GM18873 (cell line): ENCODE measurements at regions not wholly inside any gene's neighbourhood (a gene's known extent, or its start where the extent isn't known, plus 50 kb on each side); places are given as distances from the start of the nearest gene placed in this dataset.
"Not testable (repeated sequence)": the region's sequence is repeated elsewhere in the genome, so short reads cannot be mapped to it uniquely, and the experiment has no call there.

Experiments used
- ATAC-seq: cut with Tn5 transposase; IDR thresholded peaks from one replicate; pipeline ENCODE4 v1.9.1; 2021; ENCODE audit warnings: mild to moderate bottlenecking, moderate library complexity, moderate number of reproducible peaks; ENCODE audit not compliant: unreplicated experiment, low FRiP score

DNA sequence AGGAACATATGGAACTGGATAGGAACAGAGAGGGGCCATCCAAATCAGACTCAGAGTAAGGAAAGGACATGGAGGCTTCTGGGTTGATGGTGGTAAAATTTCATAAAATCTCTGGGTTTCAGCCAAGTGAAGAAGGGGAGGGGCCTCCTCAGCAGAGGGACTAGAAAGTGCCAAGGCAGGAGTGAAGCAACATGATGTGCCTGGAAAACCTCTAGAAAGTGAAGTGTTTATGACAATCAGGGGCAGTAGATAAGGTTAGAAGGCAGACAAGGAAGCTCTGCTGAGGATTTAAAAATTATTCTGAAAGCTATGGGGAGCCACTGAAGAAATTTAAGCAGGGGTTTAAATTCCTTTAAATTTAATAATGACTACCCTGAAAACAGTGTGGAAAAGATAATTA, 126.0 kb upstream of the TENT5A start:
- no peak for ATAC-seq

DNA sequence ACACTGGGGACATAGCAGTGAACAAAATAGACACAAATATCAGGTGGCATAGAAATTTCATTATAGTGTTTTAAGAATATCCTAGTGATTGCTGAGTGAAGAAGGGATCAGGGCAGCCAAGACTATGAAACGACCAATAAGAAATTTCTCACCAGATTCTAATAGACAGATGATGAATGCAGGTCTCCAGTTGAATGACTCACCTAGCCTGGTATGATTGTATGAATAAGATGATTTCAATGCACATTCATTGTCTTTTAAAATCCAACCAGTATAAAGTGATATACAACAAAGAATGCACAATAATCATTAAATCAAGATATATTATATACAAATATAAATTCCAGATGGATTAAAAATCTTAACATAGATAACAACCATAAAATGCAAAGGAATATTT, 124.5 kb upstream of the TENT5A start:
- ATAC-seq, result no peak

DNA sequence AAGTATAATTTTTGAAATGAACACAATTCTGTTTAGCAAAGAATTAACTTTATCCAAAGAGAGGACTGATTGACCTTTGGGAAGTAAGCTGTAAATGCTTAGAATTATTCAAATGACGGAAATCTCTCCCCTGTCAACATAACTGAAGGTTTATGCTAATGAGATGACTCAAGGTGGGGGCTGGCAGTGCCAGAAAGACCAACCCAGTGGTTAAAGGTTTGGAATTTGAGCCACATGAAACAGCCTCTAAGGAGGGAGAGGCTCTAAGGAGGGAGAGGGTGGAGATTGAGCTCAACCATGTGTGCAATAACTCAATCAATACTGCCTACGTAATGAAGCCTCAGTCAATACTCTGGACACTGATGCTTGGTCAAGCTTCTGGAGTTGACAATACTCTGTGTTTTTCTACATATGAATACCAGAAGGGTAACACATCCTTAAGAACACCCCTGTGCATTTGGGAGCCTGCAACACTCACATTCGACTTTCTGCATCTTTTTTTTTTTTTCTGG, 123.4 kb upstream of the TENT5A start:
- ATAC-seq, result no peak

DNA sequence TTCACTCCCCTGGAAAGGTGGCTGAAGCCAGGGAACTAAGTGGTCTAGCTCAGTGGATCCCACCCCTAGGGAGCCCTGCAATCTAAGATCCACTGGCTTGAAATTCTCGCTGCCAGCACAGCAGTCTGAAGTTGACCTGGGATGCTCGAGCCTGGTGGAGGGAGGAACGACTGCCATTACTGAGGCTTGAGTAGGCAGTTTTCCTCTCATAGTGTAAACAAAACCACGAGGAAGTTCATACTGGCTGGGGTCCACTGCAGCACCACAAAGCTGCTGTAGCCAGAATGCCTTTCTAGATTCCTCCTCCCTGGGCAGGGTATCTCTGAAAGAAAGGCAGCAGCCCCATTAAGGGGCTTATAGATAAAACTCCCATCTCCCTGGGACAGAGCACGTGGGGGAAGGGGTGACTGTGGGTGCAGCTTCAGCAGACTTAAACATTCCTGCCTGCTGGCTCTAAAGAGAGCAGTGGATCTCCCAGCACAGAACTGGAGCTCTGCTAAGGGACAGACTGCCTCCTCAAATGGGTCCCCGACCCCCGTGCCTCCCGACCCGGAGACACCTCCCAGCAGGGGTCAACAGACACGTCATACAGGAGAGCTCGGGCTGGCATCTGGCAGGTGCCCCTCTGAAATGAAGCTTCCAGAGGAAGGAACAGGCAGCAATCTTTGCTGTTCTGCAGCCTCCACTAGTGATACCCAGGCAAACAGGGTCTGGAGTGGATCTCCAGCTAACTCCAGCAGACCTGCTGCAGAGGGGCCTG, 117.4 kb upstream of the TENT5A start:
- ATAC-seq, result not testable (repeated sequence)

DNA sequence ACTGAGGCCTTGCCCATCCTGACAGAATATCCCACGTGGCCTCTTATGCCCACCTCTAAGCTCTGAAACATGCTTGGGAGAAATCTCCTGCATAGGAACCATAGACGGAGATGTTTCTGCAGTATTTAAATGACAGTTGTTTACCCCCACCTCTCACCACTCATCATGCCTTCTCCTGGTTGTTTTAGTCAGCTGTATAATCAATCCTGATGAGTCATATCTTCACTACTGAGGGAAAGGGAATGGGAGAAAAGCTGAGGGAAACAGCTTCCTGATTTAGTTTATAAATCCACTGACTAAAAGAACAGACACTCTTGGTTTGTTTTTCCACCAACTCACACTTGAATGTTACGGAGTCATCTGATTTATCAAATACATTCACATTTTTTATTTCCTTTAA, 113.2 kb upstream of the TENT5A start:
- no peak for ATAC-seq

DNA sequence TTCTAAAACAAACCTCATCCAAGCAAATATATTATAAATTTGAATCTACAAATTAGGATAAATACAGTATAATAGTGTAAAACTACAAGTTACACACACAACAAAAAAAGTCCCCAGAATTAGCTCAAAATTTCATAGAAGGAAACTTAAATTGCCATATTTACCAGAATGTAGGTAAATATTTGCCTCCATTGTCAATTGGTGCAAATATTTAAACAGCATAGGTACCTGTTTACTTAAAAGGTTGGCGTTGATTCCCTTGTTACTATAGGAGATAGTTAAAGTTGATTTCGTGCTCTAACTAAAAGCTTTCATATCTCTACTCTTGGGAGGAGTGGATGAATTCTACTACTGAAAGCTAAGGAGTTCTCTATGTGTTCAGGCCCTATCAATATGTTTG, 111.6 kb upstream of the TENT5A start:
- no peak for ATAC-seq

DNA sequence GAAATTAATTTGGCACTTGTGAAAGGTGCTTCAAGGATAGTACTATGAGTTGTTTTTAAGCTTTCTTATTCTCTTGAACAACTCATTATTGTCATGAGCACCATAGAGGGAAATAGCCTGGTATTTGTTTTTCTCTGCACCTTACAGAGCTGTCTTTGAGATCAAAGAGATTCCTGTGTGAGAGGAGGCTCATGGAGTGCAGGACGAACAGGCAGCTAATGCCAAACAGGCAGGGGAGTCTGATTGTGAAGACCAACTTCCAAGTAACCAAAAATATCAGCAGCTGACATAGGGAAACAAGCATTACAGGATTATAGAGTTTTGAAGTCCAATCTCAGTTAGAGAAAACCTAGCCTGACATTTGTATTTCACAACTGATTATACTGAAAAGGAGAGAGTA, 110.6 kb upstream of the TENT5A start:
- ATAC-seq, result no peak

DNA sequence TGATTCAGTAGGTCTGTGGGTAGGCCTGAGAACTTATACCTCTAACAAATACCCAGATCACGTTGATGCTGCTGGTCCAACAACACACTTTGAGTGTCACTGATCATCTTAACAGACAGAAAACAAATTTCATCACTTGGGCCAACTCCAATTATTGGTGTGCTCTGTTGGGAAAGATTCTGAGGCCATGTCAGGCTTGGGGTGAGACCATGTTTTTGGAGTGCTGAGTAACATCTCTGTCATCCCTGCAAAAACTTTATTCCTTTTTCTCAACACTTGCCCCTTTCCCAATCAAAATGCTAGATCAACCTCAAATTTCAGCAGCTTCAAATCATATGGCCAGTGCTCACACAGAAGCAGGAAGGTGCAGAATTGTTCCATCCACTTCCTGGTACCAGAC, 108.8 kb upstream of the TENT5A start:
- ATAC-seq, result no peak

DNA sequence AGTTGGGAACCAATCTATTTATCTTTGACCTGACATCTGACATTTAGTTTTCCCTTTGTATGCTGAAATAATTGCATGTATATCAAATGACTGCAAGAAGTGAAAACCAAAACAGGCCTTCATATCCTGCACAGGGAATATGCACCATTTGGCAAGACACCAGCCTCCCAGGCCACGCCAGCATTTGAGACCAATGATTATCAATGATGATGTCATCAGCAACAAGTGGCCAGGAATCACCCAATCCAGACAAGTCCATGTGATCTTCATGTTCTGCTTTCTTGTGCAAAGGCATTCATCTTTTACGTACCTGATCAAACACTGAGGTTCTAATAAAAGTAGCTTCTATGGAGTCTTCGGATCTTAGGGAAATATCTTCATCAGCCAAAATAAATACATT, 107.4 kb upstream of the TENT5A start:
- no peak for ATAC-seq

DNA sequence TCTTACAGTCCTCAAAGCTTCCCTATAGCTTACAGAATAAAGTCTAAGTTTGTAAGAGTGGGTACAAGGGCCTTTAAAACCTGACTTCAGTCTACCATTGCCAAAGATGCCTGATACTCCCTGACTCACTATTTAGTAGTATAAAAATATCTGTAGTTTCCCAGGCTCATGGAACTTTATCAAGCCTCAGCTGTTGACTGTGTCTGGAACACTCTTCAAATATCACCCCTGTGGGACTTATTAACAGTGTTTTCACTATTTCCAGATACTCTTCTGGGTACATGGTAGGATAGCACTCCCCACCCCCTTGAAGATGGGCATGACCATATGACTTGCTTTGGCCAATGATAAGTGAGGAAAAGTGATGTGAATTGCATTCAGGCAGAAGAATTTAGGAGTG, 105.3 kb upstream of the TENT5A start:
- no peak for ATAC-seq

DNA sequence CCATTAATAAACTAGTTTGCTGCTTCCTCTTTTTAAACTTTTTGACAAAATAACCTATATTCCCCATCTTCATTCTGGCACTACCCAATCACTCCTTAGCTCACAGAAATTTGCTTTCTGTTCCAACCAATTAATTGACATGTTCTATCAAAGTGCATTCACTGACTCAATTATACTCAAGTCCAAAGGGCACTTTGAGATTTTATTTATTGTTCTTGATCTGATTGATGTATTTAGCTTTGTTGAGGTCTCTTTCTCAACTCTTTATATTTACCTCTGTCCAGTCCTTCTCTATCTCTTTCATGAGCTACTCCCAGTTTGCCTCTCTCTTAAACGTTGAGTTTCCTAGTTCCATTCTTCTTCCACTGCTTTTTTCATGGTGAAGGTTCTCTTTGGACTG, 104.4 kb upstream of the TENT5A start:
- no peak for ATAC-seq

DNA sequence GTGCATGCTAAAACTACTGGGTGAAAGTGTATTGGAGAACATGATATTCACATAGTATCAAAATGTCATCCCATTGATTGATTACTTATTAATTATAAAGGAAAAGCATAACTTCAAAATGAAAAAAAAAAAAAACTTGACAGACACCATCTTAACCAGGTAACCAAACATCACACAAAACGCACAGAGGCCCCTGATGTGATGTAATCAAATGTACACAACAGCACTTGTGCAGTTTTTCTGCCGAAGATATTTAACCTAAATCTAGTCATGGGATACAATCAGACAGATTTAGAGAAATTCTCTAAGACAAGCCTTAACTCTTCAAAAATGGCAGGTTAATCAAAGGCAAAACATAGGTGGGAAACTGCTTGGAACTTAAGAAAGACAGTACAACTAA, 102.0 kb upstream of the TENT5A start:
- ATAC-seq, result no peak

DNA sequence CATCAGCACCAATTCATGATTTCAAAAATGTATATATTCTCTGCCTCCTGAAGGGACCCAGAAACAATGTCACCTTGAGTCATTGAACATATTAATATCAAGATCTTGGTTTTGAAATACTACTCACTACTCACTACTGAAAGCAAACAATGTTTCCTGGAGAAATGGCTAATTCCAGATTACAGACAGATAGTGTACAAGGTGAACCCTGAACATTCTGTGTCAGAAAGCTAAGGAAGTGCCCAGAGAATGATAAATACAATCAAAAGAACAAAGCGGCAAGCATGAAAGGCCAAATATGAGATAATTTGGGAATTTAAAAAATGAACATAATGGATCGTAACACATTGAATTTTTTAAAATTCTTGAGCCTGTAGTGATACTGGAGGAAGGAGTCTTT, 101.5 kb upstream of the TENT5A start:
- ATAC-seq, result no peak

DNA sequence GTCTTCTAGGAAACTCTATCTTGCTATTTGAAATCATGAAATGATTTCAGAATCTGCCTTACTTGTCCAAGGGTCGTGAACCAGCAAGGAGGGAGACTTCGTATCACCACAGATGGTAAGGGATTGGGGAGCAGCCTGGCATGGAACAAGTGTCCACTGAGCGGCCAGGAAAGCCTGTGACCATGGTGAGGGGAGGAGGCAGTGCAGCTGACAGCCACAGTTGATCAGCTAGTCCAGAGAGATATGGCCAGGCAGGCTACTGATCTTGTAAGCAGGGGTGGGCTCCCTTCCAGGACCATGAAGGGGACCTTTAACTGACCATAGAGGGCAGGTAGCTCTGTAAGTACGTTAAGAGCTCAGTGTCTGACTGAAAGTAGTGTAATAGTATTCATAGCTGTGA, 96.8 kb upstream of the TENT5A start:
- no peak for ATAC-seq

DNA sequence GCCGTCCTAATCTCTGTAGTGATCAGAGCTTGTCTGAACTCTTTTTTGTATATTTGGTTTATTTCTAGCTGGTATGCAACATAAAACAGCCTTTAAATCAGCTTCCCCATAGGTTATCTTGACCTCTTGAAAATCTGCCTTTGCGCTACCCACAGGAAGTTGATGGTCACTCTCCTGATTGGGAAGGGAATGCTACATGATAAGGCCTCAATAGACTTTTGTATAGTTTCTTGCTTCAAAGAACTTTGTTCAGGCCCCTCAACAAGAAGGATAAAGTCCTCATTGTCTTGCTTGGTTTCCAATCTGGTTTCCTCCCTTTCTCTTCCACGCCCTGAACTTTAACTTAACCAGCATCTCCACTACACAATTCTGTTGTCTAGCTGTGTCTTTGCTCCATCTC, 95.4 kb upstream of the TENT5A start:
- no peak for ATAC-seq

DNA sequence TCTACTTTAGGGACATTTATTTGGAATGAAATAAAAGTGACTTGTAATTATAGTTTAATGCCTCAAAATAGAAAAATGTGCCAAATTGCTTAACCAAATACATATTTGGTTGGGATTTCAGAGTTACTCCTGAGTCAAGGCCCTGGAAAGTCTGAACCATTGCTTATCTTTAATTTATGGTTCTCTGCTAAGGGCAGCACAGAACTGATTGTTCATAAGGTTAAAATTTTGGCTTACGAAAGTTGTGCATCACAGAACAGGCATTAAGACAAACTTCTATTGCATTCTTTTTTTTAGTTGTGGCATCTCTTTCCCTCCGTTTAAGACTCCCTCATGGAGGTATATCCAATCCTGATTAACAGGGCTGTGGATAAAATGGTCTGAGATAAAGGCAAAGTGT, 92.2 kb upstream of the TENT5A start:
- no peak for ATAC-seq

DNA sequence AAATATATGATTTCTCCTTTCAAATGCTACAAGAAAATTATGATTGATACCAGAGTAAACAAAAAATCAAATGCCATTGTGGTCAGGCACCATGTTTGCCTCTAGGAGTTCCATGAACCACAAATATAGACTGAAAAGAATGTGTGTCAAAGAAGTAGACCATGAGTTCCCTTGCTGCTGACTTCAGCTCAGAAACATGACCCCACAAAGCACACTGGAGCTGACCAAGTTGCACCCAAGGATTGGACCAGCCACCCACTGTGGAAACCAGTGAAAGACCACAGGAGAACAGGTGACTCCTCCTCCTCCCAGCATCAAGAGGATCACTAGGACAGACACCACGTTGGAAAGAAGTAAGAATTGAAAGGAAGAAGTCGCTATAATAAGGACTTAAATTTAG, 90.8 kb upstream of the TENT5A start:
- ATAC-seq, result no peak

DNA sequence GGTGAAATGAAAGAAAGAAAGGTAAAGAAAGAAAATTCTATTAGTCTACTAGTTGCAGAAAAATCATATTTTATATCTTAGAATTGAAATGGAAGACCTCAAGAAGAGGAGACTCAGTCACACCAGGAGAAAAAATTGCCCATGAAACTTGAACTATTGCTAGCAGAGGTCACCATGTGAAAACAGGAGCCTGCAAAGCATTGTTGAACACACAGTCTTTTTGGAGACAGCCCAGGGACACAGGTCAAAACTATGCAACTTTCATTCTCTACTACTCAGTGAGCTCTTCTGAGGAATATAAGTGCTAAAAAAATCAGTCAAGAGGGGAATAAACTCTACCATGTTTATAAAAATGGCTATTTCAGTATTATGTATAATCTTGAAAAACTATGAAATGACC, 89.8 kb upstream of the TENT5A start:
- ATAC-seq, result no peak

DNA sequence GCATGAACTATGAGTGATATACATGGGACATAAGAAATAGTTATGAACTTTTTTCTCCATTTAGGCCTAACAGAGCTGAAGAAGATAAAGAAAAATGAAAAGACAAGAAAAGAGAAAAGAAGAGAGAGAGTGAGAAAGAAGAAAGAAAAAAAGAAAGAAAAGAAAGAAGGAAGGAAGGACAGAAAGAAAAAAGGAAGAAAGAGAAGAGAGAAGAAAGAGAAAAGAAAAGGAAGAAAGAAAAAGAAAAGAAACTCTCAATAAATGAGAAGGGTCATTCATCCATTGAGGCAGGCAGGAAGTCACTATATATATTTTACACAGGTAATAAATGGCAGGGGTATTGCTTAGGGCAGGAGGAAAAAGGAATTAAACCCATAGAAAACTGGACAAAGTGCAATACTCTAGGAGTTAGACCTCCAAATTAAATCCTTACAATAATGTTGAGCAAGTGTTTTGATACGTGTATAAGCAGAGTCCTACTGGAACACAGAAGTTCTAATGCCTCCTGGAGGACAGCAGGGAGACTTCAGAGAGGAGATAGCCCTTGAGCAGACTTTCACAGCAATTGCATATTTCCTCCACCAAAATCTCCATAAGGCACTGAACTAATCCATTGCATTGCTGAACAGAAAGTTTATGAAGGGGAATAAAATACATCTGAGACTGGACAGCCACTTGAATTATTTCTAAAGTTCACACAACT, 86.4 kb upstream of the TENT5A start:
- no peak for ATAC-seq

DNA sequence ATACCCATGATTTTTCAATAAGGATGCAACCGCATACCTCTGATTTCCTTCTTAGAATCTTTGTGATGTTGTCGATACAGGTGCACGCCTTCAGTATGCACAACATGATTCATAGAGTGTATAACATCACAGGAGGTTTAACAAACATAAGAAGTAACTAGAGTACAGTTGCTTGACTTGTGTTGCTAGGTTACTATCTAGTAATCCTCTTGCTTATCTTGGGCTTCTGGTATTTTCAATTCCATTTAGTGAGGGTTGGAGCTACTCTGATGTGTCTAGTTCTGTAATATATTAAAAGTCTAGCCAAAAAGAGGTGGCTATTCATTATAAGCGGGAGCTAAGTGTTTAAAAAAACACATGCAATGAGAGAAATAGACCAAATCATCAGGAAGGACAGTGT, 85.5 kb upstream of the TENT5A start:
- no peak for ATAC-seq

DNA sequence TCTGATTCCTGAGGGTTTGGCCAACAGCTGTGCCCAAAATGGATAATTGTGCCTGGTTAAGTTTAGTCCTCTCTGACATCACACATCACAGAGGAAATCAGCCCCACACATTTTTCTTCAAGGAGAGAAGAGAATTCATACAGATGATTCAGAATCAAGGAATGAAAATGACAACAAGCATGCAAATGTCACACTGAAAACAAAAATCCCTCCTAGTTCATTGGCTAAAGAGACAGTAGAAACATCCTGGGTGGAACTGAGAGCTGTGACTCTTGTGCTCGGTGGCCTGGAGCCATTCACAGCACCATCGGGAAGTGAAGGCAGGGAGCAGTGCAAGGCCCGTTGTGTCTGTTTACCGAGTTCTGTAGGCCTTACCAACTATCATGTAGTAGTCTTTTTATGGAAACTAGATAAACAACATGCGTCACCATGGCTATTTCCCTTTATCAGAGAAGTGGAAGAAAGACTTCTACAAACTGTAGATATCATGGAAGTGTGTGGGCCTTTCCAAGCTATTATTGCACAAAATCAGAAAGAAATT, 81.7 kb upstream of the TENT5A start:
- no peak for ATAC-seq

DNA sequence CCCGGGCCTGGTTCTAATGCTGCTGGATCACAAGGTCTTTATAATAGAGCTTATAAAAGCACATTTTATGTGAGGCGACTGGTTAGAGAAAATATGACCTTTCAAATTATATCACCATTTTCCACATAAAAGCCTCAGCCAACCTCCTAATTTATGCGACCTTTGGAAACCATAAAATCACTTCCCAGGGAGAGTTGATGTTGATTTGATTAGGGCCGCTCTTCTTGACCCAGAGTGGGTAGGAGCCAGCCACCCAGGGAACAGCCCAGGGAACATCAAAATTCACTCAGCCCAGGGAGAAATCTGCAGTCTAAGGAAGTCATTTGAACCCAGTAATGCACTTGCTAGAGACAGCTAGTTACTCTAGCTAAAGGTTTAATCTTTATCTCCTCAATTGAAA, 79.8 kb upstream of the TENT5A start:
- ATAC-seq, result no peak
